ENCODE measurements at regions not wholly inside any gene's neighbourhood (a gene's known extent, or its start where the extent isn't known, plus 50 kb on each side); places are given as distances from the start of the nearest gene placed in this dataset.
"Not testable (repeated sequence)": the region's sequence is repeated elsewhere in the genome, so short reads cannot be mapped to it uniquely, and the experiment has no call there.

GRCh38 chr5:135154197-135154596, 120.2 kb upstream of the PITX1 start:
- no peak for DNase-seq

GRCh38 chr5:135153661-135154060, 119.6 kb upstream of the PITX1 start:
- DNase-seq = no peak

- no peak for DNase-seq
Measured at GRCh38 chr5:135153259-135153658, 119.2 kb upstream of the PITX1 start.

GRCh38 chr5:135151660-135152059, 117.6 kb upstream of the PITX1 start:
- not testable (repeated sequence) for DNase-seq

- no peak for DNase-seq
Measured at GRCh38 chr5:135151256-135151655, 117.2 kb upstream of the PITX1 start.

- no peak for DNase-seq
Measured at GRCh38 chr5:135150767-135151166, 116.7 kb upstream of the PITX1 start.

GRCh38 chr5:135149956-135150723, 116.1 kb upstream of the PITX1 start:
- no peak for DNase-seq

- DNase-seq = no peak
Measured at GRCh38 chr5:135149229-135149955, 115.4 kb upstream of the PITX1 start.

- DNase-seq = no peak
Measured at GRCh38 chr5:135147294-135148090, 113.5 kb upstream of the PITX1 start.

GRCh38 chr5:135145985-135146384, 112.0 kb upstream of the PITX1 start:
- no peak for DNase-seq

- not testable (repeated sequence) for DNase-seq
Measured at GRCh38 chr5:135143682-135144081, 109.7 kb upstream of the PITX1 start.

GRCh38 chr5:135141303-135142268, 107.6 kb upstream of the PITX1 start:
- DNase-seq = no peak

- DNase-seq = no peak
Measured at GRCh38 chr5:135140446-135141204, 106.6 kb upstream of the PITX1 start.

GRCh38 chr5:135139381-135140134, 105.5 kb upstream of the PITX1 start:
- no peak for DNase-seq

GRCh38 chr5:135138116-135138850, 104.3 kb upstream of the PITX1 start:
- no peak for DNase-seq

- no peak for DNase-seq
Measured at GRCh38 chr5:135137146-135137915, 103.3 kb upstream of the PITX1 start.

- DNase-seq = no peak
Measured at GRCh38 chr5:135136546-135136945, 102.5 kb upstream of the PITX1 start.

- no peak for DNase-seq
Measured at GRCh38 chr5:135135530-135136226, 101.7 kb upstream of the PITX1 start.

Data from activated CD4-positive, alpha-beta T cell treated with anti-CD3 and anti-CD28 coated beads, Interleukin-2, amount 50 U/mL, for 16 hours (primary cell).